NCI-H460 (cell line): ENCODE measurements at regions not wholly inside any gene's neighbourhood (a gene's known extent, or its start where the extent isn't known, plus 50 kb on each side); places are given as distances from the start of the nearest gene placed in this dataset.
"Not testable (repeated sequence)": the region's sequence is repeated elsewhere in the genome, so short reads cannot be mapped to it uniquely, and the experiment has no call there.

Source experiments
- DNase-seq: peaks from one replicate; pipeline ENCODE4 v3.0.0-alpha.2; 2016; ENCODE audit warnings: low read depth; ENCODE audit errors: extremely low read depth

GRCh38 chr7:27457603-27458565, 204.8 kb downstream of the HIBADH start:
- DNase-seq: not testable (repeated sequence)

- peak; percentile 68 for DNase-seq
Measured at GRCh38 chr7:27459021-27459730, 203.5 kb downstream of the HIBADH start.

GRCh38 chr7:27459731-27460053, 203.0 kb downstream of the HIBADH start:
- peak; percentile 61 for DNase-seq

GRCh38 chr7:27462575-27463270, 200.0 kb downstream of the HIBADH start:
- DNase-seq: no peak

GRCh38 chr7:27464970-27465369, 197.7 kb downstream of the HIBADH start:
- DNase-seq: no peak

GRCh38 chr7:27466703-27467102, 196.0 kb downstream of the HIBADH start:
- no peak for DNase-seq

GRCh38 chr7:27472043-27472442, 190.6 kb downstream of the HIBADH start:
- no peak for DNase-seq
